Activated CD4-positive, alpha-beta T cell treated with anti-CD3 and anti-CD28 coated beads, Interleukin-2, amount 10 ng/mL, durations not matched to agents 7 days and 5 days (primary cell): ENCODE measurements at regions not wholly inside any gene's neighbourhood (a gene's known extent, or its start where the extent isn't known, plus 50 kb on each side); places are given as distances from the start of the nearest gene placed in this dataset.

ENCODE experiments used
- CTCF ChIA-PET: fragments of 350-600 bp; sonication (Branson Sonifier 250); formaldehyde crosslinking; loops from one replicate; lab custom pipeline; 2021; ENCODE audit warnings: antibody characterized with exemption; lab: Charles Lee
- POLR2A ChIA-PET: fragments of 350-600 bp; sonication (Branson Sonifier 250); formaldehyde crosslinking; loops from one replicate; lab custom pipeline; 2021; ENCODE audit warnings: antibody characterized with exemption; lab: Charles Lee
- DNase-seq: peaks from one replicate; pipeline ENCODE4 v3.0.0-alpha.2; 2020
- H3K27ac Mint-ChIP-seq: one replicate; pipeline ENCODE4 v1.8.0; 2021; ENCODE audit warnings: mild to moderate bottlenecking, moderate library complexity, mixed read lengths
- H3K27me3 Mint-ChIP-seq: one replicate; pipeline ENCODE4 v1.8.0; 2021; ENCODE audit warnings: mixed read lengths
- H3K36me3 Mint-ChIP-seq: one replicate; pipeline ENCODE4 v1.8.0; 2021; ENCODE audit warnings: low read depth, mixed read lengths
- H3K4me1 Mint-ChIP-seq: one replicate; pipeline ENCODE4 v1.8.0; 2021; ENCODE audit warnings: mixed read lengths
- H3K4me3 Mint-ChIP-seq: one replicate; pipeline ENCODE4 v1.8.0; 2021; ENCODE audit warnings: mild to moderate bottlenecking, moderate library complexity, mixed read lengths
- H3K9me3 Mint-ChIP-seq: one replicate; pipeline ENCODE4 v1.8.0; 2021; ENCODE audit warnings: mixed read lengths

- H3K4me1 Mint-ChIP-seq = no peaks in the 10 kb centered on the region
- DNase-seq = no peak
- H3K27ac Mint-ChIP-seq = no peak overlapping the region
- H3K36me3 Mint-ChIP-seq = no peaks in the 10 kb centered on the region
- peaks cover 3% of the 10 kb centered on the region for H3K9me3 Mint-ChIP-seq
- POLR2A ChIA-PET = no interaction called here
- CTCF ChIA-PET = no interaction called here
- H3K27me3 Mint-ChIP-seq = no peaks in the 10 kb centered on the region
- no peak overlapping the region for H3K4me3 Mint-ChIP-seq
Measured at GRCh38 chr13:64276232-64276631, 2860.6 kb upstream of the PCDH20 start.

GRCh38 chr13:64274481-64275217 is 2859.0 kb upstream of the PCDH20 start:
- CTCF ChIA-PET = no interaction called here
- no peaks in the 10 kb centered on the region for H3K9me3 Mint-ChIP-seq
- H3K27ac Mint-ChIP-seq = no peak overlapping the region
- H3K4me1 Mint-ChIP-seq = no peaks in the 10 kb centered on the region
- POLR2A ChIA-PET = no interaction called here
- H3K27me3 Mint-ChIP-seq = no peaks in the 10 kb centered on the region
- H3K36me3 Mint-ChIP-seq = no peaks in the 10 kb centered on the region
- DNase-seq = no peak
- no peak overlapping the region for H3K4me3 Mint-ChIP-seq

GRCh38 chr13:64273780-64274179 is 2858.1 kb upstream of the PCDH20 start:
- POLR2A ChIA-PET = no interaction called here

GRCh38 chr13:64272681-64273080 is 2857.0 kb upstream of the PCDH20 start:
- DNase-seq = no peak
- no peak overlapping the region for H3K4me3 Mint-ChIP-seq
- H3K4me1 Mint-ChIP-seq = no peaks in the 10 kb centered on the region
- POLR2A ChIA-PET = no interaction called here
- H3K27ac Mint-ChIP-seq = no peak overlapping the region
- no peaks in the 10 kb centered on the region for H3K36me3 Mint-ChIP-seq
- H3K27me3 Mint-ChIP-seq = no peaks in the 10 kb centered on the region
- CTCF ChIA-PET = no interaction called here
- H3K9me3 Mint-ChIP-seq = peaks cover 4% of the 10 kb centered on the region

More at GRCh38 chr13:64273780-64274179, 2858.1 kb upstream of the PCDH20 start:
- CTCF ChIA-PET = no interaction called here
- Mint-ChIP-seq H3K27ac (no peak overlapping the region), H3K36me3 (no peaks in the 10 kb centered on the region), H3K4me1 (no peaks in the 10 kb centered on the region), H3K27me3 (no peaks in the 10 kb centered on the region), H3K9me3 (peaks cover 3% of the 10 kb centered on the region), H3K4me3 (no peak overlapping the region)
- DNase-seq = no peak

- ChIA-PET POLR2A (no interaction called here), CTCF (no interaction called here)
- Mint-ChIP-seq H3K4me1 (no peaks in the 10 kb centered on the region), H3K4me3 (no peak overlapping the region), H3K27ac (no peak overlapping the region), H3K36me3 (no peaks in the 10 kb centered on the region), H3K27me3 (no peaks in the 10 kb centered on the region), H3K9me3 (peaks cover 18% of the 10 kb centered on the region)
- DNase-seq = no peak
Measured at GRCh38 chr13:64266024-64266423, 2850.4 kb upstream of the PCDH20 start.

GRCh38 chr13:64263285-64263684 is 2847.6 kb upstream of the PCDH20 start:
- H3K9me3 Mint-ChIP-seq = peaks cover 15% of the 10 kb centered on the region
- no peaks in the 10 kb centered on the region for H3K4me1 Mint-ChIP-seq
- ChIA-PET CTCF (no interaction called here), POLR2A (no interaction called here)
- H3K27me3 Mint-ChIP-seq = no peaks in the 10 kb centered on the region
- H3K4me3 Mint-ChIP-seq = no peak overlapping the region
- no peak for DNase-seq
- no peaks in the 10 kb centered on the region for H3K36me3 Mint-ChIP-seq
- no peak overlapping the region for H3K27ac Mint-ChIP-seq

DNA sequence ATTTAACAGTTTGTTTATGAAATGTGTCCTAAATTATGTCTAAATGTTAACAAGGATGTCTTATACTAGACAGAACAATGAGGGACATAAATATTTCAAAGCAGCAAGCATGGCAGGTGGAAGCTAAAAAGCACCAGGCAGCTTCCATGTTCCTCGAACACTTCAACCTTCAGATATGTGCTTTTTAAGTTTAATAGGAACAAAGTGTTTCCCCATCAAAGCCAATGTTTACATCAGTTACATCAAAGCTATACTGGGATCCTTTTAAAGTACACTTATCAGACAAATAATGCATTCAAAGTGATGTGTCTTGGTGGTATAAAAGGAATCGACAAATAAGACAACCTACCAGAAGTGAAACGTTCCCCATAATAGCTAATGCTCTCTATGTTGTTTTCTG is 2841.1 kb upstream of the PCDH20 start:
- Mint-ChIP-seq H3K27me3 (no peaks in the 10 kb centered on the region), H3K36me3 (no peaks in the 10 kb centered on the region), H3K4me3 (no peak overlapping the region), H3K27ac (no peak overlapping the region), H3K9me3 (peaks cover 7% of the 10 kb centered on the region), H3K4me1 (no peaks in the 10 kb centered on the region)
- CTCF ChIA-PET = no interaction called here
- POLR2A ChIA-PET = no interaction called here
- DNase-seq = no peak

GRCh38 chr13:64255988-64256387 is 2840.3 kb upstream of the PCDH20 start:
- ChIA-PET CTCF (no interaction called here), POLR2A (no interaction called here)
- H3K27ac Mint-ChIP-seq = no peak overlapping the region
- H3K4me1 Mint-ChIP-seq = no peaks in the 10 kb centered on the region
- peaks cover 7% of the 10 kb centered on the region for H3K9me3 Mint-ChIP-seq
- no peak overlapping the region for H3K4me3 Mint-ChIP-seq
- no peaks in the 10 kb centered on the region for H3K36me3 Mint-ChIP-seq
- H3K27me3 Mint-ChIP-seq = no peaks in the 10 kb centered on the region
- no peak for DNase-seq

- Mint-ChIP-seq H3K9me3 (peaks cover 8% of the 10 kb centered on the region), H3K4me1 (no peaks in the 10 kb centered on the region), H3K4me3 (no peak overlapping the region), H3K27me3 (no peaks in the 10 kb centered on the region), H3K36me3 (no peaks in the 10 kb centered on the region), H3K27ac (no peak overlapping the region)
- ChIA-PET POLR2A (no interaction called here), CTCF (no interaction called here)
- no peak for DNase-seq
Measured at GRCh38 chr13:64248371-64249065, 2832.9 kb upstream of the PCDH20 start.

- peaks cover 10% of the 10 kb centered on the region for H3K9me3 Mint-ChIP-seq
- ChIA-PET POLR2A (no interaction called here), CTCF (no interaction called here)
Measured at GRCh38 chr13:64239372-64239771, 2823.7 kb upstream of the PCDH20 start.

GRCh38 chr13:64234255-64234654 is 2818.6 kb upstream of the PCDH20 start:
- ChIA-PET POLR2A (no interaction called here), CTCF (no interaction called here)
- no peaks in the 10 kb centered on the region for H3K4me1 Mint-ChIP-seq
- peaks cover 12% of the 10 kb centered on the region for H3K9me3 Mint-ChIP-seq
- no peak overlapping the region for H3K4me3 Mint-ChIP-seq
- H3K27ac Mint-ChIP-seq = no peak overlapping the region
- no peaks in the 10 kb centered on the region for H3K36me3 Mint-ChIP-seq
- no peak for DNase-seq
- no peaks in the 10 kb centered on the region for H3K27me3 Mint-ChIP-seq

More at GRCh38 chr13:64239372-64239771, 2823.7 kb upstream of the PCDH20 start:
- Mint-ChIP-seq H3K4me1 (no peaks in the 10 kb centered on the region), H3K27ac (no peak overlapping the region), H3K4me3 (no peak overlapping the region), H3K27me3 (no peaks in the 10 kb centered on the region), H3K36me3 (no peaks in the 10 kb centered on the region)
- DNase-seq = no peak

GRCh38 chr13:64223016-64223415 is 2807.4 kb upstream of the PCDH20 start:
- no peak for DNase-seq
- Mint-ChIP-seq H3K4me3 (no peak overlapping the region), H3K36me3 (no peaks in the 10 kb centered on the region), H3K27ac (no peak overlapping the region), H3K4me1 (no peaks in the 10 kb centered on the region), H3K27me3 (no peaks in the 10 kb centered on the region), H3K9me3 (peaks cover 3% of the 10 kb centered on the region)
- POLR2A ChIA-PET = interaction anchor here (0.6 kb wide), 1 partner anchor 357 kb away, joined by 3 read pairs; no protein-coding TSS in a partner anchor
- CTCF ChIA-PET = no interaction called here

DNA sequence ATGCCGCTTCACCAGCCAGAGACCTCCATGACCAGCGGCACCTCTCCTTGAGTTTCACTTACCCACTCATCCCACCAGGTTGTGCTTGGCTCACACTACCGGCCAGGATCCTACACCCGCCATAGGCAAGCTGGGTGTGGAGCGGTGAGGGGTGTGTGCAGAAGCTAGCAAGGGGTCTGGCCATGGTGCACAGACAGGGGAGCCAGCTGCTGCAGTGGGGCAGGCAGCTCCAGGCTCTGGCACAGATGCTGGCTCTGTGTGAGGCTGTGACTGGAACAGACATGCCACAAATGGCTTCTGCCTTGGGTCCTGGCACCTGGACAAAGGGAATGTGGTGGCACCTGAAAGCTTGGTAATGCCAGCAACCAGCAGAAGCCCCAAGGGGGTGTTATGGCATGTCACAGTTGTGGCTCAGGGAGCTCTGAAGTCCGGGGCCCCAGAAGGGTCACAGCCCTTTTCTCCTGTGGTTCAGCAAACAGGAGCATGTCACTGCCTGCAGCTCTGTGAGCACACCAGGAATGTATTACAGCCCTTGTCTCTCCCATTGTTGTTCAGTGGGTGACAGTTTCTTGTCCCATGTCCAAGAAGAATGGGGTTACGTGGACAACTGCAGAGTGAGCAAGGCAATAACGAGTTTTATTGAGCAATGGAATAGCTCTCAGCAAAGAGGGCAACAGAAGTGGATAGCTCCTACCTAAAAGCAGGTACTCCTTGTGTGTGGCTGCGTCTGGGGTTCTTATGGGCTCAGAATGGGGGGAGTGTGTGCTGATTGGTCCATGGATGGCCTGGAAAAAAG is 2791.0 kb upstream of the PCDH20 start:
- no peaks in the 10 kb centered on the region for H3K4me1 Mint-ChIP-seq
- POLR2A ChIA-PET = no interaction called here
- CTCF ChIA-PET = interaction anchor here (0.6 kb wide), 1 partner anchor 1049 kb away, joined by 3 read pairs; no protein-coding TSS in a partner anchor

More for the DNA sequence above, 2791.0 kb upstream of the PCDH20 start:
- H3K27me3 Mint-ChIP-seq = no peaks in the 10 kb centered on the region
- H3K4me3 Mint-ChIP-seq = no peak overlapping the region
- no peak overlapping the region for H3K27ac Mint-ChIP-seq
- no peaks in the 10 kb centered on the region for H3K36me3 Mint-ChIP-seq
- peaks cover 5% of the 10 kb centered on the region for H3K9me3 Mint-ChIP-seq
- DNase-seq = no peak
